ENCODE measurements at regions not wholly inside any gene's neighbourhood (a gene's known extent, or its start where the extent isn't known, plus 50 kb on each side); places are given as distances from the start of the nearest gene placed in this dataset.

GRCh38 chr22:33209930-33210784, 152.0 kb upstream of the SYN3 start:
- no CpG with 5 or more reads among the region's 21 CpGs for WGBS (ENCODE audit: extremely low coverage, insufficient coverage, insufficient read length)
- H2BK12ac ChIP-seq (ENCODE audit: low read length): no peak overlapping the region
- no peaks in the 10 kb centered on the region for H3K4me1 ChIP-seq (ENCODE audit: control insufficient read depth in 1 of 2, insufficient read depth in 2 of 2, low read length in 2 of 2)
- H3K18ac ChIP-seq (ENCODE audit: low read length): no peak overlapping the region
- no peak overlapping the region for H2BK5ac ChIP-seq (ENCODE audit: low read depth, low read length, poor library complexity)
- H3K9me3 ChIP-seq (ENCODE audit: insufficient read depth, low read depth, low read length): no peaks in the 10 kb centered on the region
- no peak overlapping the region for H2BK120ac ChIP-seq (ENCODE audit: insufficient read depth, low read length, poor library complexity)
- H3K4me3 ChIP-seq (ENCODE audit: low read depth, low read length): no peak overlapping the region
- no peaks in the 10 kb centered on the region for H3K27me3 ChIP-seq (ENCODE audit: insufficient read depth, low read length)
- H3K14ac ChIP-seq (ENCODE audit: low read length): no peak overlapping the region
- H2AFZ ChIP-seq (ENCODE audit: insufficient read depth, low read length, poor library complexity): no peak overlapping the region
- no peak overlapping the region for H3K23ac ChIP-seq (ENCODE audit: low read length)
- no peak overlapping the region for H4K91ac ChIP-seq (ENCODE audit: low read depth, low read length)
- no peaks in the 10 kb centered on the region for H3K79me2 ChIP-seq (ENCODE audit: control insufficient read depth, insufficient read depth, low read length, poor library complexity)
- peak in 1 of 2 donors; percentile 74 for DNase-seq
- H4K12ac ChIP-seq (ENCODE audit: low read depth, low read length): no peak overlapping the region
- no peak overlapping the region for H3K4me2 ChIP-seq (ENCODE audit: low read length)
- H3K4ac ChIP-seq (ENCODE audit: low read depth, low read length): no peak overlapping the region
- H3K79me1 ChIP-seq (ENCODE audit: low read length): no peaks in the 10 kb centered on the region
- H4K8ac ChIP-seq (ENCODE audit: low read depth, low read length): no peak overlapping the region
- no peaks in the 10 kb centered on the region for H3K36me3 ChIP-seq (ENCODE audit: control insufficient read depth in 1 of 2, insufficient read depth in 2 of 2, low read length in 2 of 2)
- no peak overlapping the region for H3K27ac ChIP-seq (ENCODE audit: low read depth, low read length)
- H3K9ac ChIP-seq (ENCODE audit: low read length): no peak overlapping the region
- H2AK5ac ChIP-seq (ENCODE audit: low read length): no peak overlapping the region

DNA sequence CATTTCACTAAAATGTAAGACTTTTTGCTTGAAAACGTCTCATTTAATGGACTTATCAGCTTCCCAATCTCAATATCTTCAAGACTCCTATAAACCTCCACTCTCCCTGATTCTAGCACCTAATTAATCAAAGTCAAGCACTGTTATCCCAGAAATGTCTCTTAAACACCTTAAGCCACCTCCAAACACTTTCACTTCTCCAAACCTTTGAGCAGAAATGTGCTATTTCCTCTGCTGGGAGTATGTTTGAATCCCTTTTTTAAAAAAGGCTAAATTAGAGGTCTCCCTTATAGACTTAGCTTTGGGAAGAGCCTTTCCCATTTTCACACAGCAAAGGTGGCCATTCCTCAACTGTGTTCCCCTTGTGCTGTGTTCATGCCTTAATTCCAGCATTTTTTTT, 146.2 kb upstream of the SYN3 start:
- Histone ChIP-seq H4K8ac (ENCODE audit: low read depth, low read length) (no peak overlapping the region), H3K4ac (ENCODE audit: low read depth, low read length) (no peak overlapping the region), H2AK5ac (ENCODE audit: low read length) (no peak overlapping the region), H3K9me3 (ENCODE audit: insufficient read depth, low read depth, low read length) (no peaks in the 10 kb centered on the region), H3K18ac (ENCODE audit: low read length) (no peak overlapping the region), H2BK120ac (ENCODE audit: insufficient read depth, low read length, poor library complexity) (no peak overlapping the region), H3K14ac (ENCODE audit: low read length) (no peak overlapping the region), H3K9ac (ENCODE audit: low read length) (no peak overlapping the region), H3K79me2 (ENCODE audit: control insufficient read depth, insufficient read depth, low read length, poor library complexity) (no peaks in the 10 kb centered on the region), H3K23ac (ENCODE audit: low read length) (no peak overlapping the region), H2BK12ac (ENCODE audit: low read length) (no peak overlapping the region), H3K4me1 (ENCODE audit: control insufficient read depth in 1 of 2, insufficient read depth in 2 of 2, low read length in 2 of 2) (no peaks in the 10 kb centered on the region), H2BK5ac (ENCODE audit: low read depth, low read length, poor library complexity) (no peak overlapping the region), H3K27ac (ENCODE audit: low read depth, low read length) (no peak overlapping the region), H3K79me1 (ENCODE audit: low read length) (no peaks in the 10 kb centered on the region), H4K12ac (ENCODE audit: low read depth, low read length) (no peak overlapping the region), H3K4me2 (ENCODE audit: low read length) (no peak overlapping the region), H3K27me3 (ENCODE audit: insufficient read depth, low read length) (no peaks in the 10 kb centered on the region), H3K4me3 (ENCODE audit: low read depth, low read length) (no peak overlapping the region), H2AFZ (ENCODE audit: insufficient read depth, low read length, poor library complexity) (no peak overlapping the region), H3K36me3 (ENCODE audit: control insufficient read depth in 1 of 2, insufficient read depth in 2 of 2, low read length in 2 of 2) (no peaks in the 10 kb centered on the region), H4K91ac (ENCODE audit: low read depth, low read length) (no peak overlapping the region)
- DNase-seq: no peak
- WGBS (ENCODE audit: extremely low coverage, insufficient coverage, insufficient read length): no CpG with 5 or more reads among the region's 1 CpG

DNA sequence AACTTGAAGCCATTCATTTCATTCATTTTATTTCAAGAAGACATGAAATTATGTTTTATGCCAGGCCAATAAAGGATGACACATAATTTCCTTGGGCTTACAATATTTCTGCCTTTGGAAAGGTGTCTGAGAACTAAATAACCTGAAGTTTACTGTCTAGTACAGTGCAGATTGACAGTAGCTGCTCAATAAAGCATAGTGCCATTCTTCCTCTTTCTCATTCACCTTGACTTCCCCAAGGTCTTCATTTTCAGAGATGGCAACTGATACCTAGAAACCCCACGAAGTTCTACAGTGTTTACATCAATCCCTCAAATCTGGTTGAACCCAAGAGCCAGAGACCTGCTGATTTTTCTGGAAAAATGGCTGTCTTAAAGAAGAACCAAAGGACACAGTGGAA, 144.3 kb upstream of the SYN3 start:
- Histone ChIP-seq H3K9me3 (ENCODE audit: insufficient read depth, low read depth, low read length) (no peaks in the 10 kb centered on the region), H3K4me2 (ENCODE audit: low read length) (no peak overlapping the region), H4K12ac (ENCODE audit: low read depth, low read length) (no peak overlapping the region), H3K27me3 (ENCODE audit: insufficient read depth, low read length) (no peaks in the 10 kb centered on the region), H3K27ac (ENCODE audit: low read depth, low read length) (no peak overlapping the region), H3K79me1 (ENCODE audit: low read length) (no peaks in the 10 kb centered on the region), H3K4ac (ENCODE audit: low read depth, low read length) (no peak overlapping the region), H2BK12ac (ENCODE audit: low read length) (no peak overlapping the region), H4K8ac (ENCODE audit: low read depth, low read length) (no peak overlapping the region), H2BK5ac (ENCODE audit: low read depth, low read length, poor library complexity) (no peak overlapping the region), H4K91ac (ENCODE audit: low read depth, low read length) (no peak overlapping the region), H2AK5ac (ENCODE audit: low read length) (no peak overlapping the region), H3K18ac (ENCODE audit: low read length) (no peak overlapping the region), H3K23ac (ENCODE audit: low read length) (no peak overlapping the region), H3K4me1 (ENCODE audit: control insufficient read depth in 1 of 2, insufficient read depth in 2 of 2, low read length in 2 of 2) (no peaks in the 10 kb centered on the region), H3K9ac (ENCODE audit: low read length) (no peak overlapping the region), H2AFZ (ENCODE audit: insufficient read depth, low read length, poor library complexity) (no peak overlapping the region), H2BK120ac (ENCODE audit: insufficient read depth, low read length, poor library complexity) (no peak overlapping the region), H3K4me3 (ENCODE audit: low read depth, low read length) (no peak overlapping the region), H3K14ac (ENCODE audit: low read length) (no peak overlapping the region), H3K79me2 (ENCODE audit: control insufficient read depth, insufficient read depth, low read length, poor library complexity) (no peaks in the 10 kb centered on the region), H3K36me3 (ENCODE audit: control insufficient read depth in 1 of 2, insufficient read depth in 2 of 2, low read length in 2 of 2) (no peaks in the 10 kb centered on the region)
- no peak for DNase-seq
- no CpG with 5 or more reads among the region's 1 CpG for WGBS (ENCODE audit: extremely low coverage, insufficient coverage, insufficient read length)

- peaks cover 3 to 4% of the 10 kb centered on the region in 2 experiments for H3K4me1 ChIP-seq (ENCODE audit: control insufficient read depth in 1 of 2, insufficient read depth in 2 of 2, low read length in 2 of 2)
- no peak overlapping the region for H3K23ac ChIP-seq (ENCODE audit: low read length)
- no peak overlapping the region for H2AK5ac ChIP-seq (ENCODE audit: low read length)
- H3K27me3 ChIP-seq (ENCODE audit: insufficient read depth, low read length): no peaks in the 10 kb centered on the region
- DNase-seq: no peak
- H3K79me1 ChIP-seq (ENCODE audit: low read length): no peaks in the 10 kb centered on the region
- H3K18ac ChIP-seq (ENCODE audit: low read length): no peak overlapping the region
- H3K36me3 ChIP-seq (ENCODE audit: control insufficient read depth in 1 of 2, insufficient read depth in 2 of 2, low read length in 2 of 2): no peaks in the 10 kb centered on the region
- no peak overlapping the region for H3K4ac ChIP-seq (ENCODE audit: low read depth, low read length)
- H2BK12ac ChIP-seq (ENCODE audit: low read length): no peak overlapping the region
- no peak overlapping the region for H4K91ac ChIP-seq (ENCODE audit: low read depth, low read length)
- no CpG with 5 or more reads among the region's 3 CpGs for WGBS (ENCODE audit: extremely low coverage, insufficient coverage, insufficient read length)
- no peak overlapping the region for H3K9ac ChIP-seq (ENCODE audit: low read length)
- no peak overlapping the region for H3K14ac ChIP-seq (ENCODE audit: low read length)
- H2BK120ac ChIP-seq (ENCODE audit: insufficient read depth, low read length, poor library complexity): no peak overlapping the region
- no peak overlapping the region for H4K12ac ChIP-seq (ENCODE audit: low read depth, low read length)
- H3K79me2 ChIP-seq (ENCODE audit: control insufficient read depth, insufficient read depth, low read length, poor library complexity): no peaks in the 10 kb centered on the region
- H3K4me3 ChIP-seq (ENCODE audit: low read depth, low read length): no peak overlapping the region
- H3K4me2 ChIP-seq (ENCODE audit: low read length): no peak overlapping the region
- no peak overlapping the region for H4K8ac ChIP-seq (ENCODE audit: low read depth, low read length)
- no peak overlapping the region for H2AFZ ChIP-seq (ENCODE audit: insufficient read depth, low read length, poor library complexity)
- no peaks in the 10 kb centered on the region for H3K9me3 ChIP-seq (ENCODE audit: insufficient read depth, low read depth, low read length)
- no peak overlapping the region for H2BK5ac ChIP-seq (ENCODE audit: low read depth, low read length, poor library complexity)
- H3K27ac ChIP-seq (ENCODE audit: low read depth, low read length): no peak overlapping the region
These were observed 136.4 kb upstream of the SYN3 start for GRCh38 chr22:33194529-33195077.

Measured in trophoblast cell (in vitro differentiated cells and primary cell).